ENCODE measurements at regions not wholly inside any gene's neighbourhood (a gene's known extent, or its start where the extent isn't known, plus 50 kb on each side); places are given as distances from the start of the nearest gene placed in this dataset.

GRCh38 chr2:196565982-196566381, 73.5 kb upstream of the CCDC150 start:
- DNase-seq (ENCODE audit: low read depth in 2 of 2, low spot score in 1 of 2) = no peak

GRCh38 chr2:196566961-196567666, 72.4 kb upstream of the CCDC150 start:
- DNase-seq (ENCODE audit: low read depth in 2 of 2, low spot score in 1 of 2) = no peak

- DNase-seq (ENCODE audit: low read depth in 2 of 2, low spot score in 1 of 2) = no peak
Observed at GRCh38 chr2:196568506-196568905, 71.0 kb upstream of the CCDC150 start.

- no peak for DNase-seq (ENCODE audit: low read depth in 2 of 2, low spot score in 1 of 2)
Observed at GRCh38 chr2:196584903-196585302, 54.6 kb upstream of the CCDC150 start.

GRCh38 chr2:196586511-196586991, 53.0 kb upstream of the CCDC150 start:
- no peak for DNase-seq (ENCODE audit: low read depth in 2 of 2, low spot score in 1 of 2)

- DNase-seq (ENCODE audit: low read depth in 2 of 2, low spot score in 1 of 2) = no peak
Observed at GRCh38 chr2:196587056-196587455, 52.5 kb upstream of the CCDC150 start.

GRCh38 chr2:196587739-196588138, 51.8 kb upstream of the CCDC150 start:
- DNase-seq (ENCODE audit: low read depth in 2 of 2, low spot score in 1 of 2) = no peak

GRCh38 chr2:196589419-196589818, 50.1 kb upstream of the CCDC150 start:
- DNase-seq (ENCODE audit: low read depth in 2 of 2, low spot score in 1 of 2) = no peak
